Duodenal mucosa (tissue), 2 donors: ENCODE measurements at regions not wholly inside any gene's neighbourhood (a gene's known extent, or its start where the extent isn't known, plus 50 kb on each side); places are given as distances from the start of the nearest gene placed in this dataset.

ENCODE experiments used
- H3K27ac ChIP-seq: one replicate; pipeline ENCODE4 v1.7.0; 2013; ENCODE audit warnings: low read depth, low read length
- H3K27me3 ChIP-seq, 2 donors: one replicate each; pipeline ENCODE4 v1.7.0; 2013; ENCODE audit warnings: low read length in 2 of 2, control low read depth in 1 of 2; ENCODE audit not compliant: insufficient read depth in 2 of 2, control insufficient read depth in 1 of 2
- H3K36me3 ChIP-seq, 2 donors: one replicate each; pipeline ENCODE4 v1.7.0; 2013; ENCODE audit warnings: low read length in 2 of 2, control low read depth in 1 of 2; ENCODE audit not compliant: insufficient read depth in 2 of 2, control insufficient read depth in 1 of 2
- H3K4me1 ChIP-seq, 2 donors: one replicate each; pipeline ENCODE4 v1.7.0; 2013; ENCODE audit warnings: low read length in 2 of 2, control low read depth in 1 of 2; ENCODE audit not compliant: insufficient read depth in 2 of 2, control insufficient read depth in 1 of 2
- H3K4me3 ChIP-seq, 2 donors: one replicate each; pipeline ENCODE4 v1.7.0; 2013; ENCODE audit warnings: low read length in 2 of 2, low read depth in 1 of 2
- H3K9ac ChIP-seq, 2 donors: one replicate each; pipeline ENCODE4 v1.7.0; 2013; ENCODE audit warnings: low read length in 2 of 2, low read depth in 1 of 2
- H3K9me3 ChIP-seq, 2 donors: one replicate each; pipeline ENCODE4 v1.7.0; 2013; ENCODE audit warnings: low read length in 2 of 2, control low read depth in 1 of 2; ENCODE audit not compliant: control insufficient read depth in 1 of 2

- Histone ChIP-seq H3K4me3 (no peak overlapping the region), H3K36me3 (no peaks in the 10 kb centered on the region), H3K9me3 (no peaks in the 10 kb centered on the region), H3K4me1 (no peaks in the 10 kb centered on the region), H3K27ac (no peak overlapping the region), H3K27me3 (peaks cover 0 to 7% of the 10 kb centered on the region in 2 donors), H3K9ac (no peak overlapping the region)
Observed at GRCh38 chr10:128843972-128844371, 623.1 kb upstream of the MGMT start.

DNA sequence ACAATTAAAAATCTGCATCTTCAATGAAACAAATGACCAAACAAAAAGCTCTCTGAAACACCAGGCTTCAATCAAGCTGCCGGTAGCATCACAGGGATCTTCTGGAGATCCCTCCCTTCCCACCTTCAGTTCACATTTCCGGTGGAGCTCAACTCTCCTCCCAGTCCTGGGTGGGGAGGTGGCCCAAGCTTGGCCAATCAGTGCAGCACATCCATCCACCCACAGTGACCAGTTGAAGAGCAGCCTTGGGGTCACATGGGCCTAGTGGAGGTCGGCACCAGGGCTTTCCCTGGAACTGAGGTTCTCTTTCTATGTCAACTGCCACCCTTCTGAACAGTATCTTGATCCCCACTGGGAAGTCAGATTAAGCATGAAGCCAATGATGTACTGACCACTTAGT, 620.1 kb upstream of the MGMT start:
- no peak overlapping the region for H3K27ac ChIP-seq
- no peaks in the 10 kb centered on the region for H3K9me3 ChIP-seq
- H3K4me3 ChIP-seq, result no peak overlapping the region
- H3K27me3 ChIP-seq, result peaks cover 0 to 6% of the 10 kb centered on the region in 2 donors
- no peaks in the 10 kb centered on the region for H3K36me3 ChIP-seq
- H3K4me1 ChIP-seq, result no peaks in the 10 kb centered on the region
- H3K9ac ChIP-seq, result no peak overlapping the region

DNA sequence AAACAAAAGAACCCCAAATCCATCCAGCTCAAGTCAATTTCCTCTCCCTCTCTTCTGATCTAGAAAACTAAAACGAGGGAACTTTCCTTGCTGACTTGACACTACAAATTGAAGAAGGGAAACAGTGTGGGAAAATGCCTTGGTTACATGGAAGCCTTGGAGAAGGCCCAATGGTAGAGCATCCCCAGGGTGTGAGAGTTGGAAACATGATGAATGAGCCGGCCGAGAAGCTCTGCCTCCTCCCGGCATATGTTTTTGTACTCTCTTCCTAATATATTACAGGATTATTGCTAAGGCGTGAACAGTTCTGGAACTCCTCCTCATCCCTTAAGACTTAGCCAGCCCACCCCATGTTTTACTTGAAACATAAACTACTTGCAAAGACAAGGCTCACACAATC, 618.2 kb upstream of the MGMT start:
- Histone ChIP-seq H3K9me3 (no peaks in the 10 kb centered on the region), H3K4me3 (no peak overlapping the region), H3K27me3 (peaks cover 0 to 6% of the 10 kb centered on the region in 2 donors), H3K4me1 (no peaks in the 10 kb centered on the region), H3K27ac (no peak overlapping the region), H3K9ac (no peak overlapping the region), H3K36me3 (no peaks in the 10 kb centered on the region)

- Histone ChIP-seq H3K4me1 (peaks cover 3 to 8% of the 10 kb centered on the region in 2 donors), H3K4me3 (no peak overlapping the region), H3K27me3 (peaks cover 0 to 6% of the 10 kb centered on the region in 2 donors), H3K9me3 (no peaks in the 10 kb centered on the region), H3K27ac (no peak overlapping the region), H3K36me3 (no peaks in the 10 kb centered on the region), H3K9ac (no peak overlapping the region)
Observed at GRCh38 chr10:128850647-128851046, 616.4 kb upstream of the MGMT start.

- Histone ChIP-seq H3K4me3 (no peak overlapping the region), H3K4me1 (peaks cover 3 to 8% of the 10 kb centered on the region in 2 donors), H3K9me3 (no peaks in the 10 kb centered on the region), H3K36me3 (no peaks in the 10 kb centered on the region), H3K27ac (no peak overlapping the region), H3K27me3 (peaks cover 0 to 6% of the 10 kb centered on the region in 2 donors), H3K9ac (no peak overlapping the region)
Observed at GRCh38 chr10:128851281-128851680, 615.8 kb upstream of the MGMT start.

DNA sequence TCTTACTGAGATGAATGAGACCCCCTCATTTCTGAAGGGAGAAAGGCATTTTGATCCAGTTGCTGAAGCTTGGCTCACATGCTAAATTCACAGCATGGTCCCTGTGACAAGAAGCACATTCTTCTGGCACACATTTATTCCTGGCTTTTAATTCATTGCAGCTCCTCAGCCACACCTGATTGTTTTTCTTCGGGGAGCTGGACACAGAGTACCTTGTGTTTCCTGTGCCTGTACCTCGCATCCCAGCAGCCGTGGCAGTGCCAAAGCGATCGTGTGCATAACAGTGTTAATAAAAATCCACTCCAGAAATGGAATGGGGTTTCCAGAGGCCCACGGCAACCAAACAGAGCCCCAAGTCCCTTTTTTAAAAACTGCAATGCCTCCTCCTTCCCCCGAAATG, 615.3 kb upstream of the MGMT start:
- peaks cover 3 to 8% of the 10 kb centered on the region in 2 donors for H3K4me1 ChIP-seq
- no peaks in the 10 kb centered on the region for H3K36me3 ChIP-seq
- H3K27ac ChIP-seq, result no peak overlapping the region

DNA sequence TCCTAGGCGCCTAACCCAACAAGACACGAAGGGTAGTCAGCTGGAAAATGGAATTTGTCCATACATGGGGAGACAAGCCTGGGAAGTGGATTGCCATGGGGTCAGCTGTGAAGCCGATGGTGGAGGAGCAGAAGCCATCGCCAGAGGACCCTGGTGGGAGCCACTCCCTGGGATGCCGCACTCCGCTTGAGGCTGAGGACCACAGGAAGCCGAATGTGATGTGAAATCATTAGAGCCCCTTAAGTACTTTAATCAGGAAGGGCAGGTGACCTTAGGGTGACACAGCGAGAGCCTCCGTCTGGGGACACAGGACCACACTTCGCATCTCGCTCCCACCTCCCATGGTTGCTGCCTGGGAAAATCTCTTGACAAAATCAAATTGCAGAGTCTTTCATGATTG, 614.6 kb upstream of the MGMT start:
- H3K4me1 ChIP-seq, result peaks cover 3 to 8% of the 10 kb centered on the region in 2 donors
- no peak overlapping the region for H3K27ac ChIP-seq
- no peak overlapping the region for H3K4me3 ChIP-seq

More for the DNA sequence above, 615.3 kb upstream of the MGMT start:
- no peak overlapping the region for H3K9ac ChIP-seq
- H3K27me3 ChIP-seq, result peaks cover 0 to 6% of the 10 kb centered on the region in 2 donors
- H3K4me3 ChIP-seq, result no peak overlapping the region
- H3K9me3 ChIP-seq, result no peaks in the 10 kb centered on the region

DNA sequence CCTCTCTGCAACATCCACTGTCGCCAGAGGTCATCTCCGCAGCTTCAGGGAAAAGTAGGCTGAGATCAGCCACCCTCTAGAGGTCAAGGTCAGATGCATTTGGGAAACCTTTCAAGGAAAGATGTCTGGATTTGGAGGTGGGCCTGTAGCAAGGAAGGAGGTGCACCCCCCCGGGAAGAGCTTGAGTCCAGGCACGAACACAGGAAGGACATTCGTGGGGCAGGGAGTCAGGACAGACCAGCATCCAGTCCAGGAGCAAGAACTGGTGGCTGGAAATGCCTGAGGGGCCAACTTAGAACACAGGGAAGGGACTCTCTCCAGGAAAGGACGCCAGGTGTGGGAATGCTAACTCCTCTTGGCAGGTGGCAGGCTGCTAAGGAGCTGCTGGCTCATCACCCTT, 614.1 kb upstream of the MGMT start:
- Histone ChIP-seq H3K36me3 (no peaks in the 10 kb centered on the region), H3K9me3 (no peaks in the 10 kb centered on the region), H3K27ac (no peak overlapping the region), H3K27me3 (peaks cover 0 to 6% of the 10 kb centered on the region in 2 donors), H3K4me3 (no peak overlapping the region), H3K9ac (no peak overlapping the region), H3K4me1 (peaks cover 3 to 8% of the 10 kb centered on the region in 2 donors)

More for the DNA sequence above, 614.6 kb upstream of the MGMT start:
- H3K27me3 ChIP-seq, result peaks cover 0 to 6% of the 10 kb centered on the region in 2 donors
- no peaks in the 10 kb centered on the region for H3K36me3 ChIP-seq
- no peak overlapping the region for H3K9ac ChIP-seq
- H3K9me3 ChIP-seq, result no peaks in the 10 kb centered on the region

DNA sequence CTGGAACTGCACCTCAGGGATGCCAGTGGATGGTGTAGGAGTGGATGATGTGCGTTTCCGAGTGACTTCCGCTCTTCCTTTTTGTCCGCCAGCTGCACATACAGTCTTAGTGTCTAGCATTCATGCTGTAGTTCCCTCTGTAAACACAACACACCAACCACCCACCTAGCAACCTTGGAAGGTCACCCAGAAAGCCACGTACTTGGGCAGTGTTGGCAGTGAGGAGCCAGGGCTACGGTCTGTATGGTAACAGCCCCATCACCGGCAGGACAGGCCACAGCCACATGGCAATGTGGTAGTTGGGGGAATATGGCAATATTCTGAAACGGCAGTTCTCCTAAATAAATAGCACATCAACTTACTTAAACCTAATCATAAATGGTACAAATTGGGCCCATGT, 613.5 kb upstream of the MGMT start:
- H3K36me3 ChIP-seq, result no peaks in the 10 kb centered on the region
- H3K9ac ChIP-seq, result no peak overlapping the region
- no peak overlapping the region for H3K4me3 ChIP-seq
- peaks cover 0 to 6% of the 10 kb centered on the region in 2 donors for H3K27me3 ChIP-seq
- no peaks in the 10 kb centered on the region for H3K9me3 ChIP-seq
- peaks cover 8% of the 10 kb centered on the region in 2 donors for H3K4me1 ChIP-seq
- H3K27ac ChIP-seq, result no peak overlapping the region

- H3K27me3 ChIP-seq, result peaks cover 0 to 6% of the 10 kb centered on the region in 2 donors
Observed at GRCh38 chr10:128854204-128854603, 612.8 kb upstream of the MGMT start.

GRCh38 chr10:128854963-128855362, 612.1 kb upstream of the MGMT start:
- H3K9me3 ChIP-seq, result no peaks in the 10 kb centered on the region
- no peak overlapping the region for H3K4me3 ChIP-seq
- peaks cover 8 to 10% of the 10 kb centered on the region in 2 donors for H3K4me1 ChIP-seq
- H3K27me3 ChIP-seq, result peaks cover 0 to 6% of the 10 kb centered on the region in 2 donors
- H3K27ac ChIP-seq, result no peak overlapping the region
- H3K9ac ChIP-seq, result no peak overlapping the region
- H3K36me3 ChIP-seq, result no peaks in the 10 kb centered on the region

More at GRCh38 chr10:128854204-128854603, 612.8 kb upstream of the MGMT start:
- Histone ChIP-seq H3K9ac (no peak overlapping the region), H3K27ac (no peak overlapping the region), H3K9me3 (no peaks in the 10 kb centered on the region), H3K36me3 (no peaks in the 10 kb centered on the region), H3K4me3 (no peak overlapping the region), H3K4me1 (peaks cover 8 to 10% of the 10 kb centered on the region in 2 donors)
